GM23338 (cell line): ENCODE measurements at regions not wholly inside any gene's neighbourhood (a gene's known extent, or its start where the extent isn't known, plus 50 kb on each side); places are given as distances from the start of the nearest gene placed in this dataset.

Experiments used
- CREB1 ChIP-seq: fragments of 250-450 bp; sonication (Bioruptor Pico); IDR thresholded peaks from 2 replicates; pipeline ENCODE4 v1.5.0; 2020; ENCODE audit warnings: low read depth, mild to moderate bottlenecking, moderate library complexity
- CTCF ChIP-seq, 2 experiments: fragments of 200-600 bp in 1 of 2; sonication (generic) in 1 of 2; conservative IDR thresholded peaks; 2 replicates each; pipeline versions ENCODE4 v1.5.1 to v1.6.1; 2016 to 2017; ENCODE audit warnings: antibody characterized with exemption in 2 of 2, low read depth in 2 of 2, mild to moderate bottlenecking in 2 of 2, moderate library complexity in 1 of 2
- ETS1 ChIP-seq: IDR thresholded peaks from 2 replicates; pipeline ENCODE4 v1.6.1; 2016; ENCODE audit warnings: antibody characterized with exemption
- EZH2 ChIP-seq: fragments of 200-600 bp; sonication (generic); IDR thresholded peaks from one replicate; pipeline ENCODE4 v1.8.0; 2017; ENCODE audit warnings: antibody characterized with exemption, mild to moderate bottlenecking, low read depth; ENCODE audit not compliant: unreplicated experiment
- EZH2phosphoT487 ChIP-seq: fragments of 200-600 bp; sonication (generic); IDR thresholded peaks from one replicate; pipeline ENCODE4 v1.8.1; 2018; ENCODE audit warnings: antibody characterized with exemption; ENCODE audit not compliant: unreplicated experiment
- JUNB ChIP-seq: IDR thresholded peaks from one replicate; pipeline ENCODE4 v1.6.1; 2016; ENCODE audit warnings: antibody characterized with exemption; ENCODE audit not compliant: unreplicated experiment
- NANOG ChIP-seq: IDR thresholded peaks from 2 replicates; pipeline ENCODE4 v1.6.1; 2016; ENCODE audit warnings: antibody characterized with exemption, borderline replicate concordance
- POLR2AphosphoS5 ChIP-seq: IDR thresholded peaks from 2 replicates; pipeline ENCODE4 v1.6.1; 2016; ENCODE audit warnings: antibody characterized with exemption, low read depth
- STAT1 ChIP-seq: IDR thresholded peaks from one replicate; pipeline ENCODE4 v1.6.1; 2016; ENCODE audit warnings: antibody characterized with exemption; ENCODE audit not compliant: unreplicated experiment
- ZNF331 ChIP-seq: fragments of 250-450 bp; sonication (Bioruptor Pico); IDR thresholded peaks from 2 replicates; pipeline ENCODE4 v1.5.0; 2020; ENCODE audit warnings: low read depth, mild to moderate bottlenecking, moderate library complexity
- TF ChIP-seq, protein P1 (sequence below): IDR thresholded peaks from one replicate; pipeline ENCODE4 v1.6.1; 2018; ENCODE audit warnings: antibody characterized with exemption; ENCODE audit not compliant: unreplicated experiment
- TF ChIP-seq, protein P2 (sequence below): fragments of 250-450 bp; sonication (Bioruptor Pico); IDR thresholded peaks from 2 replicates; pipeline ENCODE4 v1.5.0; 2020; ENCODE audit warnings: mild to moderate bottlenecking, moderate library complexity

DNA sequence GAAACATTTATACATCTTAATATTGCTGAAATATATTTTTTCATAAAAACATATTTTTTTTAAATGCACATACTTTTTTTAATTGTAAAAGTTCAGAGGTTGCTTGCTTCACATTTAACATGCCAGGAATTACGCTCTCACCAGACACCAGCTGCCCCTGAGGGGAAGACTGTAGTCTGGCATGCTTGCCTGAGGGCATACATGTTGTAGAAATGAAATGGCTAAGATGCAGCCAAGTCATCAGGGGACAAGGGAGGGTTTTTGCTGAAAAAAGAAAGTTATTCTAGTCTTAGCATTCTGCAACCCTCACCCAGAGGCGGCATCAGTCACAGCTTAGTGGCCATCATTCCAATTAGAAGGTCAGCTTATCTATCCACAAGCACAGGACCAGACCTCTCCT, 426.7 kb upstream of the FTMT start:
- TF ChIP-seq CTCF (conservative IDR thresholded peaks at IDR 0.05; ENCODE audit: low read depth in 2 of 2) (no peak), EZH2 (no peak), POLR2AphosphoS5 (no peak), EZH2phosphoT487 (no peak), STAT1 (no peak), NANOG (no peak), ZNF331 (no peak), ETS1 (no peak), JUNB (no peak), CREB1 (CRISPR knock-in tag) (no peak)
- TF ChIP-seq, protein P1, sequence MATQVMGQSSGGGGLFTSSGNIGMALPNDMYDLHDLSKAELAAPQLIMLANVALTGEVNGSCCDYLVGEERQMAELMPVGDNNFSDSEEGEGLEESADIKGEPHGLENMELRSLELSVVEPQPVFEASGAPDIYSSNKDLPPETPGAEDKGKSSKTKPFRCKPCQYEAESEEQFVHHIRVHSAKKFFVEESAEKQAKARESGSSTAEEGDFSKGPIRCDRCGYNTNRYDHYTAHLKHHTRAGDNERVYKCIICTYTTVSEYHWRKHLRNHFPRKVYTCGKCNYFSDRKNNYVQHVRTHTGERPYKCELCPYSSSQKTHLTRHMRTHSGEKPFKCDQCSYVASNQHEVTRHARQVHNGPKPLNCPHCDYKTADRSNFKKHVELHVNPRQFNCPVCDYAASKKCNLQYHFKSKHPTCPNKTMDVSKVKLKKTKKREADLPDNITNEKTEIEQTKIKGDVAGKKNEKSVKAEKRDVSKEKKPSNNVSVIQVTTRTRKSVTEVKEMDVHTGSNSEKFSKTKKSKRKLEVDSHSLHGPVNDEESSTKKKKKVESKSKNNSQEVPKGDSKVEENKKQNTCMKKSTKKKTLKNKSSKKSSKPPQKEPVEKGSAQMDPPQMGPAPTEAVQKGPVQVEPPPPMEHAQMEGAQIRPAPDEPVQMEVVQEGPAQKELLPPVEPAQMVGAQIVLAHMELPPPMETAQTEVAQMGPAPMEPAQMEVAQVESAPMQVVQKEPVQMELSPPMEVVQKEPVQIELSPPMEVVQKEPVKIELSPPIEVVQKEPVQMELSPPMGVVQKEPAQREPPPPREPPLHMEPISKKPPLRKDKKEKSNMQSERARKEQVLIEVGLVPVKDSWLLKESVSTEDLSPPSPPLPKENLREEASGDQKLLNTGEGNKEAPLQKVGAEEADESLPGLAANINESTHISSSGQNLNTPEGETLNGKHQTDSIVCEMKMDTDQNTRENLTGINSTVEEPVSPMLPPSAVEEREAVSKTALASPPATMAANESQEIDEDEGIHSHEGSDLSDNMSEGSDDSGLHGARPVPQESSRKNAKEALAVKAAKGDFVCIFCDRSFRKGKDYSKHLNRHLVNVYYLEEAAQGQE = no peak
- TF ChIP-seq, protein P2, sequence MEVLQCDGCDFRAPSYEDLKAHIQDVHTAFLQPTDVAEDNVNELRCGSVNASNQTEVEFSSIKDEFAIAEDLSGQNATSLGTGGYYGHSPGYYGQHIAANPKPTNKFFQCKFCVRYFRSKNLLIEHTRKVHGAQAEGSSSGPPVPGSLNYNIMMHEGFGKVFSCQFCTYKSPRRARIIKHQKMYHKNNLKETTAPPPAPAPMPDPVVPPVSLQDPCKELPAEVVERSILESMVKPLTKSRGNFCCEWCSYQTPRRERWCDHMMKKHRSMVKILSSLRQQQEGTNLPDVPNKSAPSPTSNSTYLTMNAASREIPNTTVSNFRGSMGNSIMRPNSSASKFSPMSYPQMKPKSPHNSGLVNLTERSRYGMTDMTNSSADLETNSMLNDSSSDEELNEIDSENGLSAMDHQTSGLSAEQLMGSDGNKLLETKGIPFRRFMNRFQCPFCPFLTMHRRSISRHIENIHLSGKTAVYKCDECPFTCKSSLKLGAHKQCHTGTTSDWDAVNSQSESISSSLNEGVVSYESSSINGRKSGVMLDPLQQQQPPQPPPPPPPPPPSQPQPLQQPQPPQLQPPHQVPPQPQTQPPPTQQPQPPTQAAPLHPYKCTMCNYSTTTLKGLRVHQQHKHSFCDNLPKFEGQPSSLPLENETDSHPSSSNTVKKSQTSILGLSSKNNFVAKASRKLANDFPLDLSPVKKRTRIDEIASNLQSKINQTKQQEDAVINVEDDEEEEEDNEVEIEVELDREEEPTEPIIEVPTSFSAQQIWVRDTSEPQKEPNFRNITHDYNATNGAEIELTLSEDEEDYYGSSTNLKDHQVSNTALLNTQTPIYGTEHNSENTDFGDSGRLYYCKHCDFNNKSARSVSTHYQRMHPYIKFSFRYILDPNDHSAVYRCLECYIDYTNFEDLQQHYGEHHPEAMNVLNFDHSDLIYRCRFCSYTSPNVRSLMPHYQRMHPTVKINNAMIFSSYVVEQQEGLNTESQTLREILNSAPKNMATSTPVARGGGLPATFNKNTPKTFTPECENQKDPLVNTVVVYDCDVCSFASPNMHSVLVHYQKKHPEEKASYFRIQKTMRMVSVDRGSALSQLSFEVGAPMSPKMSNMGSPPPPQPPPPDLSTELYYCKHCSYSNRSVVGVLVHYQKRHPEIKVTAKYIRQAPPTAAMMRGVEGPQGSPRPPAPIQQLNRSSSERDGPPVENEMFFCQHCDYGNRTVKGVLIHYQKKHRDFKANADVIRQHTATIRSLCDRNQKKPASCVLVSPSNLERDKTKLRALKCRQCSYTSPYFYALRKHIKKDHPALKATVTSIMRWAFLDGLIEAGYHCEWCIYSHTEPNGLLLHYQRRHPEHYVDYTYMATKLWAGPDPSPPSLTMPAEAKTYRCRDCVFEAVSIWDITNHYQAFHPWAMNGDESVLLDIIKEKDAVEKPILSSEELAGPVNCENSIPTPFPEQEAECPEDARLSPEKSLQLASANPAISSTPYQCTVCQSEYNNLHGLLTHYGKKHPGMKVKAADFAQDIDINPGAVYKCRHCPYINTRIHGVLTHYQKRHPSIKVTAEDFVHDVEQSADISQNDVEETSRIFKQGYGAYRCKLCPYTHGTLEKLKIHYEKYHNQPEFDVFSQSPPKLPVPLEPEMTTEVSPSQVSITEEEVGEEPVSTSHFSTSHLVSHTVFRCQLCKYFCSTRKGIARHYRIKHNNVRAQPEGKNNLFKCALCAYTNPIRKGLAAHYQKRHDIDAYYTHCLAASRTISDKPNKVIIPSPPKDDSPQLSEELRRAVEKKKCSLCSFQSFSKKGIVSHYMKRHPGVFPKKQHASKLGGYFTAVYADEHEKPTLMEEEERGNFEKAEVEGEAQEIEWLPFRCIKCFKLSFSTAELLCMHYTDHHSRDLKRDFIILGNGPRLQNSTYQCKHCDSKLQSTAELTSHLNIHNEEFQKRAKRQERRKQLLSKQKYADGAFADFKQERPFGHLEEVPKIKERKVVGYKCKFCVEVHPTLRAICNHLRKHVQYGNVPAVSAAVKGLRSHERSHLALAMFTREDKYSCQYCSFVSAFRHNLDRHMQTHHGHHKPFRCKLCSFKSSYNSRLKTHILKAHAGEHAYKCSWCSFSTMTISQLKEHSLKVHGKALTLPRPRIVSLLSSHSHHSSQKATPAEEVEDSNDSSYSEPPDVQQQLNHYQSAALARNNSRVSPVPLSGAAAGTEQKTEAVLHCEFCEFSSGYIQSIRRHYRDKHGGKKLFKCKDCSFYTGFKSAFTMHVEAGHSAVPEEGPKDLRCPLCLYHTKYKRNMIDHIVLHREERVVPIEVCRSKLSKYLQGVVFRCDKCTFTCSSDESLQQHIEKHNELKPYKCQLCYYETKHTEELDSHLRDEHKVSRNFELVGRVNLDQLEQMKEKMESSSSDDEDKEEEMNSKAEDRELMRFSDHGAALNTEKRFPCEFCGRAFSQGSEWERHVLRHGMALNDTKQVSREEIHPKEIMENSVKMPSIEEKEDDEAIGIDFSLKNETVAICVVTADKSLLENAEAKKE (CRISPR knock-in tag) = no peak
